Keratinocyte (primary cell): ENCODE measurements at regions not wholly inside any gene's neighbourhood (a gene's known extent, or its start where the extent isn't known, plus 50 kb on each side); places are given as distances from the start of the nearest gene placed in this dataset.

ENCODE experiments used
- DNase-seq: peaks from one replicate; pipeline ENCODE4 v3.0.0-alpha.2; 2011; ENCODE audit warnings: low read depth, missing footprints, low spot score
- FAIRE-seq: peaks from 2 replicates; lab custom pipeline; 2011; peaks lifted over from hg19 to GRCh38; lab: Jason Lieb, UNC
- H2AFZ ChIP-seq: 2 replicates; pipeline ENCODE4 v1.6.0; 2012; ENCODE audit warnings: low read length, control low read depth, inconsistent platforms; ENCODE audit not compliant: control insufficient read depth
- H3K27ac ChIP-seq: 2 replicates; pipeline ENCODE4 v1.5.1; 2011; ENCODE audit warnings: low read length; ENCODE audit not compliant: control insufficient read depth, insufficient read depth
- H3K27me3 ChIP-seq: 3 replicates; pipeline ENCODE4 v1.6.0; 2011; ENCODE audit warnings: low read length; ENCODE audit not compliant: control insufficient read depth, insufficient read depth; ENCODE audit errors: extremely low read depth
- H3K36me3 ChIP-seq, 2 experiments: 2 replicates in 1 of 2; 3 replicates in 1 of 2; pipeline ENCODE4 v1.5.1; 2011; ENCODE audit warnings: low read length in 2 of 2, mild to moderate bottlenecking in 1 of 2; ENCODE audit not compliant: control insufficient read depth in 2 of 2, insufficient read depth in 2 of 2; ENCODE audit errors: extremely low read depth in 1 of 2
- H3K4me1 ChIP-seq: 3 replicates; pipeline ENCODE4 v1.5.1; 2011; ENCODE audit warnings: low read length; ENCODE audit not compliant: control insufficient read depth, insufficient read depth; ENCODE audit errors: extremely low read depth
- H3K4me2 ChIP-seq: 3 replicates; pipeline ENCODE4 v1.6.0; 2011; ENCODE audit warnings: low read depth, low read length; ENCODE audit not compliant: control insufficient read depth, insufficient read depth; ENCODE audit errors: extremely low read depth
- H3K4me3 ChIP-seq, 3 experiments: fragments of 200-600 bp in 1 of 3; sonication (generic) in 1 of 3; 2 replicates in 2 of 3; 3 replicates in 1 of 3; pipeline ENCODE4 v1.5.1; 2011 to 2016; ENCODE audit warnings: low read length in 3 of 3, mild to moderate bottlenecking in 3 of 3, control low read depth in 2 of 3, inconsistent platforms in 1 of 3, low read depth in 1 of 3, mixed read lengths in 1 of 3, mixed run types in 1 of 3, moderate library complexity in 1 of 3; ENCODE audit not compliant: control insufficient read depth in 2 of 3, insufficient read depth in 2 of 3; ENCODE audit errors: extremely low read depth in 1 of 3
- H3K79me2 ChIP-seq: 2 replicates; pipeline ENCODE4 v1.6.0; 2012; ENCODE audit warnings: low read length; ENCODE audit not compliant: control insufficient read depth, insufficient read depth
- H3K9ac ChIP-seq: 3 replicates; pipeline ENCODE4 v1.6.0; 2011; ENCODE audit warnings: low read length; ENCODE audit not compliant: control insufficient read depth, insufficient read depth; ENCODE audit errors: extremely low read depth
- H3K9me1 ChIP-seq: 3 replicates; pipeline ENCODE4 v1.6.0; 2011; ENCODE audit warnings: low read length; ENCODE audit not compliant: control insufficient read depth, insufficient read depth; ENCODE audit errors: extremely low read depth
- H3K9me3 ChIP-seq: 2 replicates; pipeline ENCODE4 v1.5.1; 2012; ENCODE audit warnings: low read depth, low read length; ENCODE audit not compliant: control insufficient read depth
- H4K20me1 ChIP-seq: 3 replicates; pipeline ENCODE4 v1.6.0; 2011; ENCODE audit warnings: low read length; ENCODE audit not compliant: control insufficient read depth, insufficient read depth; ENCODE audit errors: extremely low read depth
- EZH2 ChIP-seq: IDR thresholded peaks from one replicate; pipeline ENCODE4 v1.6.1; 2012; ENCODE audit warnings: inconsistent platforms, mild to moderate bottlenecking, low read length, moderate library complexity
- dilution Hi-C: fragments of 300-500 bp; cut with MboI; formaldehyde crosslinking; loops from one replicate; pipeline ENCODE4 v1.7.0; 2020; ENCODE audit warnings: low sequenced_read_pairs; ENCODE audit not compliant: extremely low pct_ligation_motif_present
- TF ChIP-seq, protein P1 (sequence below), 3 experiments: IDR thresholded peaks in 1 of 3; conservative IDR thresholded peaks in 1 of 3; optimal IDR thresholded peaks in 1 of 3; 2 replicates in 2 of 3; 3 replicates in 1 of 3; pipeline versions ENCODE3 to v1.5.1; 2011; ENCODE audit warnings: low read length in 3 of 3, mild to moderate bottlenecking in 3 of 3, moderate library complexity in 2 of 3, control low read depth in 1 of 3, inconsistent platforms in 1 of 3; ENCODE audit not compliant: insufficient read depth in 2 of 3; ENCODE audit errors: extremely low read depth in 1 of 3

DNA sequence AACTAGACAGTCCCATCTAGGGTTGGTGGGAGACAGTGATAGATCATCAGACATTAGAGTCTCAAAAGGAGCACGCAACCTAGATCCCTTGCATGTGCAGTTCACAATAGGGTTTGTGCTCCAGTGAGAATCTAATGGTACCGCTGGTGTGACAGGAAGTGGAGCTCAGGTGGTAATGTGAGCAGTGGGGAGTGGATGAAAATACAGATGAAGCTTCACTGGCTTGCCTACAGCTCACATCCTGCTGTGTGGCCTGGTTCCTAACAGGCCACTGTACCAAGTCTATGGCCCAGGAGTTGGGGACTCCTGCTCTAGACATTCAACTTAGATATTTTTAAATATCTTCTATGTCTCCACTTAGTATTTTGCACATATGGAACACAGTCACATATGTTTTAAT, 231.1 kb upstream of the NRIP1 start:
- no peaks in the 10 kb centered on the region for H3K9me3 ChIP-seq
- no peak for TF ChIP-seq EZH2
- TF ChIP-seq, protein P1, sequence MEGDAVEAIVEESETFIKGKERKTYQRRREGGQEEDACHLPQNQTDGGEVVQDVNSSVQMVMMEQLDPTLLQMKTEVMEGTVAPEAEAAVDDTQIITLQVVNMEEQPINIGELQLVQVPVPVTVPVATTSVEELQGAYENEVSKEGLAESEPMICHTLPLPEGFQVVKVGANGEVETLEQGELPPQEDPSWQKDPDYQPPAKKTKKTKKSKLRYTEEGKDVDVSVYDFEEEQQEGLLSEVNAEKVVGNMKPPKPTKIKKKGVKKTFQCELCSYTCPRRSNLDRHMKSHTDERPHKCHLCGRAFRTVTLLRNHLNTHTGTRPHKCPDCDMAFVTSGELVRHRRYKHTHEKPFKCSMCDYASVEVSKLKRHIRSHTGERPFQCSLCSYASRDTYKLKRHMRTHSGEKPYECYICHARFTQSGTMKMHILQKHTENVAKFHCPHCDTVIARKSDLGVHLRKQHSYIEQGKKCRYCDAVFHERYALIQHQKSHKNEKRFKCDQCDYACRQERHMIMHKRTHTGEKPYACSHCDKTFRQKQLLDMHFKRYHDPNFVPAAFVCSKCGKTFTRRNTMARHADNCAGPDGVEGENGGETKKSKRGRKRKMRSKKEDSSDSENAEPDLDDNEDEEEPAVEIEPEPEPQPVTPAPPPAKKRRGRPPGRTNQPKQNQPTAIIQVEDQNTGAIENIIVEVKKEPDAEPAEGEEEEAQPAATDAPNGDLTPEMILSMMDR (optimal IDR thresholded peaks at IDR 0.05 in 1 of 3, IDR thresholded peaks at IDR 0.05 in 1 of 3, conservative IDR thresholded peaks at IDR 0.05 in 1 of 3; ENCODE audit: extremely low read depth in 1 of 3, insufficient read depth in 2 of 3, low read length in 3 of 3): no peak
- no peak overlapping the region for H3K27ac ChIP-seq
- H2AFZ ChIP-seq: no peak overlapping the region
- H3K9ac ChIP-seq: no peak overlapping the region
- no peaks in the 10 kb centered on the region for H3K9me1 ChIP-seq
- FAIRE-seq (no peak), DNase-seq (no peak)
- no peaks in the 10 kb centered on the region for H3K79me2 ChIP-seq
- H3K4me1 ChIP-seq: peaks cover 39% of the 10 kb centered on the region
- dilution Hi-C loops: no loop called here
- no peak overlapping the region for H3K4me2 ChIP-seq
- no peaks in the 10 kb centered on the region for H4K20me1 ChIP-seq
- H3K36me3 ChIP-seq: no peaks in the 10 kb centered on the region
- no peak overlapping the region for H3K4me3 ChIP-seq
- H3K27me3 ChIP-seq: no peaks in the 10 kb centered on the region

DNA sequence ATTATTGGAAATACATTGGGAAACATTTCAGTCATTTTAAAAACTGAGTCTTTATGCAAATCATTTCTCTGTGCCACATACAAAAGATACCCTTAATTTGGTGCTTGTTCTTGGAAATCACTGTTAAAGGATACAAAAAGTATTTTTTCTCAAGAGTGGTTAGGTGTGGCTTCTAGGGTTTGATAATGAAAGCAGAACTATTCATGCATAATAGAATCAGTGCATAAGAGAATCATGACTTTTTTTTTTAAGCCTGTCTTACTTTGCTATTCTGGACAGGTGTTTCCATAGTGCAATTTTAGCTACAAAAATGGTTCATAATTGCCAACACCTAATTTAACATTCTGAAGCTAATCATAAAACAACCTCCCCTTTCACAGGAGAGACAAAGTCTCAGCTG, 233.0 kb upstream of the NRIP1 start:
- DNase-seq (no peak), FAIRE-seq (no peak)
- H3K4me1 ChIP-seq: peaks cover 32% of the 10 kb centered on the region
- TF ChIP-seq EZH2: no peak
- TF ChIP-seq, protein P1 (optimal IDR thresholded peaks at IDR 0.05 in 1 of 3, IDR thresholded peaks at IDR 0.05 in 1 of 3, conservative IDR thresholded peaks at IDR 0.05 in 1 of 3; ENCODE audit: extremely low read depth in 1 of 3, insufficient read depth in 2 of 3, low read length in 3 of 3): no peak
- no peak overlapping the region for H2AFZ ChIP-seq
- H4K20me1 ChIP-seq: no peaks in the 10 kb centered on the region
- H3K36me3 ChIP-seq: no peaks in the 10 kb centered on the region
- no peaks in the 10 kb centered on the region for H3K27me3 ChIP-seq
- H3K9me1 ChIP-seq: no peaks in the 10 kb centered on the region
- dilution Hi-C loops: no loop called here
- H3K9ac ChIP-seq: no peak overlapping the region
- H3K9me3 ChIP-seq: no peaks in the 10 kb centered on the region
- no peak overlapping the region for H3K27ac ChIP-seq
- no peak overlapping the region for H3K4me2 ChIP-seq
- H3K79me2 ChIP-seq: no peaks in the 10 kb centered on the region
- H3K4me3 ChIP-seq: no peak overlapping the region
